ENCODE measurements at regions not wholly inside any gene's neighbourhood (a gene's known extent, or its start where the extent isn't known, plus 50 kb on each side); places are given as distances from the start of the nearest gene placed in this dataset.
"Not testable (repeated sequence)": the region's sequence is repeated elsewhere in the genome, so short reads cannot be mapped to it uniquely, and the experiment has no call there.

- TF ChIP-seq CTCF (conservative IDR thresholded peaks at IDR 0.05): no peak
- Histone ChIP-seq H3K79me2 (ENCODE audit: insufficient read depth, low read length) (no peaks in the 10 kb centered on the region), H3T11ph (ENCODE audit: low read length) (no peak overlapping the region), H3K14ac (ENCODE audit: insufficient read depth, low read length) (no peak overlapping the region), H2AK5ac (ENCODE audit: insufficient read length, low read length) (no peak overlapping the region), H3K4me1 (ENCODE audit: insufficient read depth, low read length) (no peaks in the 10 kb centered on the region), H3K9ac (ENCODE audit: extremely low read depth, insufficient read length, low read length) (no peak overlapping the region), H3K23me2 (ENCODE audit: insufficient read length, low read depth, low read length, poor library complexity, severe bottlenecking) (no peaks in the 10 kb centered on the region), H4K20me1 (ENCODE audit: control insufficient read depth, insufficient read depth, insufficient read length) (no peaks in the 10 kb centered on the region), H4K8ac (replicated peaks; ENCODE audit: insufficient read length, low read depth, low read length) (no peak overlapping the region), H3K4me2 (ENCODE audit: insufficient read depth, insufficient read length, low read length) (no peak overlapping the region), H3K4ac (ENCODE audit: low read depth, low read length) (no peak overlapping the region), H2BK120ac (ENCODE audit: low read depth, low read length, poor library complexity, severe bottlenecking) (no peak overlapping the region), H3K79me1 (ENCODE audit: insufficient read depth, low read depth, low read length, poor library complexity, severe bottlenecking) (no peaks in the 10 kb centered on the region), H2BK15ac (ENCODE audit: low read depth, low read length) (no peak overlapping the region), H2BK20ac (ENCODE audit: low read depth, low read length, poor library complexity, severe bottlenecking) (no peak overlapping the region), H3K23ac (ENCODE audit: insufficient read length, low read depth, low read length) (no peak overlapping the region), H3K27me3 (ENCODE audit: insufficient read depth, low read length) (no peaks in the 10 kb centered on the region), H3K27ac (ENCODE audit: insufficient read length, low read depth, low read length) (no peak overlapping the region), H2AFZ (ENCODE audit: low read length) (no peak overlapping the region), H3K18ac (ENCODE audit: insufficient read length, low read depth, low read length) (no peak overlapping the region), H2BK12ac (ENCODE audit: insufficient read length, low read depth, low read length) (no peak overlapping the region), H3K9me3 (ENCODE audit: control insufficient read depth, low read depth, low read length) (no peaks in the 10 kb centered on the region), H3K56ac (ENCODE audit: insufficient read length, low read depth, low read length) (no peak overlapping the region), H4K5ac (ENCODE audit: insufficient read length, low read depth, low read length) (no peak overlapping the region), H4K91ac (ENCODE audit: insufficient read length, low read depth, low read length) (no peak overlapping the region), H2BK5ac (ENCODE audit: insufficient read length, low read length) (no peak overlapping the region)
- no peak for DNase-seq
- no peaks in the 10 kb centered on the region for H3K27me3 Mint-ChIP-seq (ENCODE audit: low read depth)
- no peak overlapping the region for H3K4me3 Mint-ChIP-seq
- H3K27ac Mint-ChIP-seq: no peak overlapping the region; a peak in 1 of 7 replicates
- H3K4me1 Mint-ChIP-seq: peaks cover 4% of the 10 kb centered on the region in 2 experiments; a peak in 1 of 4 replicates
- peaks cover 12 to 28% of the 10 kb centered on the region in 2 experiments for H3K9me3 Mint-ChIP-seq
- WGBS (ENCODE audit: extremely low coverage, insufficient read length, low lambda C conversion rate): no CpG with 5 or more reads among the region's 1 CpG
- H3K36me3 Mint-ChIP-seq (ENCODE audit: insufficient read depth in 1 of 3, low read depth in 3 of 3): peaks cover 6 to 16% (median 11%) of the 10 kb centered on the region in 3 experiments; a peak in 6 of 7 replicates
Observed at GRCh38 chr6:145096846-145097245, 638.5 kb downstream of the EPM2A start.

GRCh38 chr6:145098127-145098526, 637.2 kb downstream of the EPM2A start:
- not testable (repeated sequence) for H3K9ac ChIP-seq (ENCODE audit: extremely low read depth, insufficient read length, low read length); H3K27me3 Mint-ChIP-seq (ENCODE audit: low read depth); H2AFZ ChIP-seq (ENCODE audit: low read length); H3K27ac ChIP-seq (ENCODE audit: insufficient read length, low read depth, low read length); H3K23me2 ChIP-seq (ENCODE audit: insufficient read length, low read depth, low read length, poor library complexity, severe bottlenecking); H3K14ac ChIP-seq (ENCODE audit: insufficient read depth, low read length); H4K91ac ChIP-seq (ENCODE audit: insufficient read length, low read depth, low read length); H3K4me2 ChIP-seq (ENCODE audit: insufficient read depth, insufficient read length, low read length); H3K18ac ChIP-seq (ENCODE audit: insufficient read length, low read depth, low read length); H2BK5ac ChIP-seq (ENCODE audit: insufficient read length, low read length); H3K4me3 Mint-ChIP-seq; H3K79me2 ChIP-seq (ENCODE audit: insufficient read depth, low read length); H2BK20ac ChIP-seq (ENCODE audit: low read depth, low read length, poor library complexity, severe bottlenecking); H3K9me3 ChIP-seq (ENCODE audit: control insufficient read depth, low read depth, low read length); H3K79me1 ChIP-seq (ENCODE audit: insufficient read depth, low read depth, low read length, poor library complexity, severe bottlenecking); H3K23ac ChIP-seq (ENCODE audit: insufficient read length, low read depth, low read length); H2AK5ac ChIP-seq (ENCODE audit: insufficient read length, low read length); H2BK120ac ChIP-seq (ENCODE audit: low read depth, low read length, poor library complexity, severe bottlenecking); DNase-seq; H3K4me1 ChIP-seq (ENCODE audit: insufficient read depth, low read length); H3K27ac Mint-ChIP-seq; H3K56ac ChIP-seq (ENCODE audit: insufficient read length, low read depth, low read length); H2BK15ac ChIP-seq (ENCODE audit: low read depth, low read length); H4K8ac ChIP-seq (replicated peaks; ENCODE audit: insufficient read length, low read depth, low read length); H4K20me1 ChIP-seq (ENCODE audit: control insufficient read depth, insufficient read depth, insufficient read length); H2BK12ac ChIP-seq (ENCODE audit: insufficient read length, low read depth, low read length); H3K4ac ChIP-seq (ENCODE audit: low read depth, low read length); H3K27me3 ChIP-seq (ENCODE audit: insufficient read depth, low read length); H4K5ac ChIP-seq (ENCODE audit: insufficient read length, low read depth, low read length); H3T11ph ChIP-seq (ENCODE audit: low read length)
- Mint-ChIP-seq H3K36me3 (ENCODE audit: insufficient read depth in 1 of 3, low read depth in 3 of 3) (peaks cover 6 to 16% (median 11%) of the 10 kb centered on the region in 3 experiments; a peak in 6 of 7 replicates), H3K9me3 (peaks cover 12 to 28% of the 10 kb centered on the region in 2 experiments), H3K4me1 (peaks cover 4 to 12% of the 10 kb centered on the region in 2 experiments)
- no CpG with 5 or more reads among the region's 6 CpGs for WGBS (ENCODE audit: extremely low coverage, insufficient read length, low lambda C conversion rate)

Measured in H9 (cell line).